GM12875 (cell line): ENCODE measurements at regions not wholly inside any gene's neighbourhood (a gene's known extent, or its start where the extent isn't known, plus 50 kb on each side); places are given as distances from the start of the nearest gene placed in this dataset.

Experiments
- H3K4me3 ChIP-seq: one replicate; pipeline ENCODE4 v1.5.1; 2011; ENCODE audit warnings: low read depth, low read length, control low read depth
- CTCF ChIP-seq: IDR thresholded peaks from 2 replicates; pipeline ENCODE4 v1.5.1; 2011; ENCODE audit warnings: low read depth, mild to moderate bottlenecking, control low read depth, inconsistent platforms, low read length, moderate library complexity, borderline replicate concordance; ENCODE audit not compliant: insufficient read depth

GRCh38 chr2:173467751-173468150 lies 113.1 kb downstream of the CDCA7 start:
- TF ChIP-seq CTCF, result no peak
- H3K4me3 ChIP-seq, result no peak overlapping the region

- H3K4me3 ChIP-seq, result no peak overlapping the region
- no peak for TF ChIP-seq CTCF
These were observed 113.7 kb downstream of the CDCA7 start for GRCh38 chr2:173468266-173468793.

GRCh38 chr2:173472112-173472511 lies 117.4 kb downstream of the CDCA7 start:
- no peak overlapping the region for H3K4me3 ChIP-seq
- no peak for TF ChIP-seq CTCF

DNA sequence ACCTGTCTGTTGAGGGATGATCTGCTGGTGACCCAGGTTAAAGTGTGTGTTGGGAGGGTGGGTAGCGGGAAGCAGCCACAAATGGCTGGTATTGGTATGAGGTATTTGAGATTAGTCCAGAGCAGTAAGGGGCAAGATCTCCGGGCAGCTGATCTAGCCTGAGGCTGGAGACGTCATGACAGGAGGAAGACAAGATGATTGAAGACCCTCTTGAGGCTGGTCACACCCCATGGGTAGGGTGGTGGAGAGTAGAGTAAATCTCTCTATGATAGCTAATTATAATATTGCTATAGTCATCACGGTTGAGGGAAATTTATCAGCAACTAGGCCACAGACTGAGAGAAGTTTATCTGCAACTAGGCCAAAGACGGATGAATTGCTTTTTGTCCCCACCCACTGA lies 128.5 kb downstream of the CDCA7 start:
- TF ChIP-seq CTCF, result no peak
- no peak overlapping the region for H3K4me3 ChIP-seq

DNA sequence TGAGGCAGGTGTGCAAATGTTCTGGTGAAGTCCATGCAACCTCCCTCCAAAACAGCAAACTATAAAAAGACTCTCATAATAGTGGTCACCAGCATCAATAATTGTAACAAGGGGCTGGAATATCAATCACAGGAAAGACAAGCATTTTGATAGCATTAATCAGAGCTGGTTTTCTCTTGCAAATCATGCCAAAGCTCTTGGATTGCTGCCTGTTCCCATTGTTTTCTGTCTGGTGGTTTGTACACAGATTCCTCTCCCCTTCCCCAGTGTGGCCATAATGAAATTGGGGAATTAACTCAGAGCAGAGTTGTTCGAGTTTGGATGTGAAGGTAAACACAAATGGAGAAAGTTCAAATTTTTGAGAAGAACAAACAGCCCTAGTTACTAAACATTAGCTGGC lies 134.2 kb downstream of the CDCA7 start:
- no peak for TF ChIP-seq CTCF
- no peak overlapping the region for H3K4me3 ChIP-seq

GRCh38 chr2:173491418-173491817 lies 136.7 kb downstream of the CDCA7 start:
- no peak for TF ChIP-seq CTCF
- no peak overlapping the region for H3K4me3 ChIP-seq

- no peak overlapping the region for H3K4me3 ChIP-seq
- TF ChIP-seq CTCF, result no peak
These were observed 139.2 kb downstream of the CDCA7 start for GRCh38 chr2:173493874-173494273.
